Loucy (cell line): ENCODE measurements at regions not wholly inside any gene's neighbourhood (a gene's known extent, or its start where the extent isn't known, plus 50 kb on each side); places are given as distances from the start of the nearest gene placed in this dataset.

Experiments used
- EZH2phosphoT487 ChIP-seq: fragments of 200-600 bp; IDR thresholded peaks from 2 replicates; pipeline ENCODE4 v1.6.1; 2018; ENCODE audit warnings: antibody characterized with exemption, mild to moderate bottlenecking, moderate library complexity, borderline replicate concordance
- TF ChIP-seq, protein P1 (sequence below): fragments of 200-600 bp; sonication (generic); conservative IDR thresholded peaks from 2 replicates; pipeline ENCODE4 v1.5.1; 2014; ENCODE audit warnings: mild to moderate bottlenecking, antibody characterized with exemption, low read length

DNA sequence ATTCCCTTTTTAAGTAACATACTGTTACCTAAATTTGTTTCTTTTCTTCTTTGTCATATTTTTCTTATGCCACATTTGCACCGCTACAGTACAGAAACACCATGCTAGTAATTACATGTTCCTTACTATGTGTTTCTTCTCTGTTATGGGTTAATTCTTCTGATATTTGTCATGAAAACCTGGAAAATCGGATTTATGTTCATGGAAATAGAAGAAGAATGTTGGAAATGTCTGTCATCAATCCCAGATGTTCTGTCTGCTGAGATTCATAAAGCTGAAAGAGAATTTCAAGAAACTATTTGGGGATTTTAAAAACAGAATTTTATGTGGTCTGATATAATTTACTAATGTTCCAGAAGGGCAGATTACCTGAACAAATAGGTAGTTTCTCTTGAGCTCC is 305.2 kb upstream of the NREP start:
- TF ChIP-seq, protein P1, sequence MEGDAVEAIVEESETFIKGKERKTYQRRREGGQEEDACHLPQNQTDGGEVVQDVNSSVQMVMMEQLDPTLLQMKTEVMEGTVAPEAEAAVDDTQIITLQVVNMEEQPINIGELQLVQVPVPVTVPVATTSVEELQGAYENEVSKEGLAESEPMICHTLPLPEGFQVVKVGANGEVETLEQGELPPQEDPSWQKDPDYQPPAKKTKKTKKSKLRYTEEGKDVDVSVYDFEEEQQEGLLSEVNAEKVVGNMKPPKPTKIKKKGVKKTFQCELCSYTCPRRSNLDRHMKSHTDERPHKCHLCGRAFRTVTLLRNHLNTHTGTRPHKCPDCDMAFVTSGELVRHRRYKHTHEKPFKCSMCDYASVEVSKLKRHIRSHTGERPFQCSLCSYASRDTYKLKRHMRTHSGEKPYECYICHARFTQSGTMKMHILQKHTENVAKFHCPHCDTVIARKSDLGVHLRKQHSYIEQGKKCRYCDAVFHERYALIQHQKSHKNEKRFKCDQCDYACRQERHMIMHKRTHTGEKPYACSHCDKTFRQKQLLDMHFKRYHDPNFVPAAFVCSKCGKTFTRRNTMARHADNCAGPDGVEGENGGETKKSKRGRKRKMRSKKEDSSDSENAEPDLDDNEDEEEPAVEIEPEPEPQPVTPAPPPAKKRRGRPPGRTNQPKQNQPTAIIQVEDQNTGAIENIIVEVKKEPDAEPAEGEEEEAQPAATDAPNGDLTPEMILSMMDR, result no peak
- TF ChIP-seq EZH2phosphoT487, result no peak
